Inflammatory macrophage treated with lipopolysaccharide for 1 hour (primary cell): ENCODE measurements at regions not wholly inside any gene's neighbourhood (a gene's known extent, or its start where the extent isn't known, plus 50 kb on each side); places are given as distances from the start of the nearest gene placed in this dataset.

Experiments used
- DNase-seq, 2 donors: peaks; one replicate each; pipeline ENCODE4 v3.0.0-alpha.2; 2020 to 2022

DNA sequence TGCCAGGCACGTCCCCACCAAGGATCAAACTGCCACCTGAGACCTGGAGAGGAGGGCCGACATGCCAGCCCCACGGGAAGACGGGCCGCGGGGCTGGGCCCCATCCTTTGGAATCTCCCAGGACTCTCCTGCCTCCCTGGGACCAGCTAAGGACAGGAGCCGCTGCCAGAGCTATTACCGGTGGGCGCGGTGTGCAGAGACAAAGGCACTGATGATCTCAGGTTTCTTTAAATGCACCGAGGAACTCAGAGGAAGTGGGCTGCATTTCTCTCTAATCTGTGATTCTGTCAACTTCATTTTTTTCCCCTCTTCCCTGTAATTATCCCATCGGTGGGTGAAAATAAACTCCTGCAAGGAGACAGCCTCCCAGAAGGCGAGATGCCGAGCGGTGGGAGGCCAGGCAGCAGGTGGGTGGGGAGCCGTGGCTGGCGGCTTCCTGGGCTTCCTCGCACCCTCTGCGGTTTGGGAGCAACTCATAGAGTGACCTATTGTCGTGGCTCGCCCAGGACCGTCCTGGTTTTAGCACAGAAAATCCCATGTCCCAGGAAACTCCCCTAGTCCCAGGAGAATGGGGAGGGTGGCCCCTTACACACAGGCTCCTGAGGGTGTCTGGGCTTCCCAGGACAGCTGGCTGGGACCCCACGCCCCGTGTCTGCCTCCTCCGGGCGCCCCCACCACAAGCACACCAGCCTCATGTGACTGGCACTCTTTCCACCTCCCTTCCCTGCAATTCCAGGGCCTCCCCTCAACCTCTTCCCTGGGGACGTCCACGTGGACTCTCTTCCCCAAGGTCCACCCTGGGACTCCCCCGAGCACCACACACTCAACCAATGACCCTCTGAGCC, 62.3 kb upstream of the ADRA2C start:
- DNase-seq, result no peak

- DNase-seq, result no peak
Observed at GRCh38 chr4:3703343-3703676, 62.9 kb upstream of the ADRA2C start.

GRCh38 chr4:3702561-3703221, 63.5 kb upstream of the ADRA2C start:
- no peak for DNase-seq

- no peak for DNase-seq
Observed at GRCh38 chr4:3701736-3702560, 64.2 kb upstream of the ADRA2C start.

DNA sequence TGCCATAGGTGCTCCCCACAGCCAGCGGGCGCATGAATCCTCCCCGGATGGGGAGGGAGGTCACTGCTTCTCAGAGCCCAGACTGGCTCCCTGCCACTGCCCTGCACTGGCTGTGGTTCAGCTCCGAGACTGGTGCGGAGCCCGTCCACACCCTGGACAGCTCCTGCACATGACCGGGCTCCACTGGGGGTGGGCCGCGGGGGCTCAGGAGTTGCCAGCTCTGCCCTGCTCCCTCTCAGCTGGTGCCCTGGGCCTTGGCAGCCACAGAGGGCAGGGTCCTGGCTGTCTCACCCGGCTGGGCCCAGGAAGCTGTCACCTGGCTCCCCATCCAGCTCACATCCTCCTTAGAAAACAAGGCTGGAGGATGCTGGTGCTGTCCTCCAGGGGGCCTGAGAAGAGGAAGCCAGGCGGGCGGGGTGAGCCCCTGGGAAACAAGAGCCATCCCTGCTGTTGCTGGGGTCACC, 64.9 kb upstream of the ADRA2C start:
- no peak for DNase-seq

GRCh38 chr4:3700736-3701135, 65.4 kb upstream of the ADRA2C start:
- DNase-seq, result no peak

- no peak for DNase-seq
Observed at GRCh38 chr4:3700223-3700622, 66.0 kb upstream of the ADRA2C start.

DNA sequence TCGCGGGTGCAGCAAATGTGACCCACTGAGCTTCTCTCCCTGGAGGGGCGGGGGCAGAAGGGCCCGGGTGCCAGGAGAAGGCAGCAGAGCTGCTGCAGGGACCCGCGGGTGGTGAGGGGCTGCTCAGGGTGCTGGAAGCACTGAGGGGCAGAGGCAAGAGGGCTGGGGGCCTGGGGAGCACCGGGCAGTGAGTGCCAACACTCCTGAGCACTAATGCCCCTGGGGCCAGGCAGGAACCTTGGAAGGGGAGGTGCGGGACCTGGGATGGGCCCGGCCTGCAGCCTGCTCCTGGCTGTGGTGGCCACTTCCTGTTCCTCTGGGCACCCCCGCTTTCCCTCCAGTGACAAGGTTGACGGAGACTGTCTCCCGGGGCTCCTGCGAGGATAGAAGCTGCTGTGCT, 66.5 kb upstream of the ADRA2C start:
- no peak for DNase-seq

- DNase-seq, result no peak
Observed at GRCh38 chr4:3699261-3699660, 66.9 kb upstream of the ADRA2C start.

DNA sequence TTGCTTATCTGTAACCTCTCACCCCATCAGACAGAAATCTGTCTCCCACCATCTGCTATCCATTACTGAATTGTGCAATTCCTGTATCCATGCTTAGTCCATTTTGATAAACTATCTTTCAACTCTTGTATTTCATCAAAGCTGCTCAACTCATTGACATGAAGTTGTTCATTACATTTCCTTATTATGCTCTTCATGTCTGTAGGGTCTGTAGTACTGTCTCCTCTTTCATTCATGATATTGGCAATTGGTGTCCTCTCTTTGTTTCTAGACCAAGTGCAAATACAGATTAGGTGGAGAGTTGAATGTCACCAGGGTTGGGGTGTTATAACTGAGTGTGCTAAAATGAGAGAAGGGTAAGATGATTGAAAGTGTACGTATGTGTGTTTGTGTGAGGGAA, 69.2 kb upstream of the ADRA2C start:
- no peak for DNase-seq

- no peak for DNase-seq
Observed at GRCh38 chr4:3690551-3691152, 75.5 kb upstream of the ADRA2C start.

DNA sequence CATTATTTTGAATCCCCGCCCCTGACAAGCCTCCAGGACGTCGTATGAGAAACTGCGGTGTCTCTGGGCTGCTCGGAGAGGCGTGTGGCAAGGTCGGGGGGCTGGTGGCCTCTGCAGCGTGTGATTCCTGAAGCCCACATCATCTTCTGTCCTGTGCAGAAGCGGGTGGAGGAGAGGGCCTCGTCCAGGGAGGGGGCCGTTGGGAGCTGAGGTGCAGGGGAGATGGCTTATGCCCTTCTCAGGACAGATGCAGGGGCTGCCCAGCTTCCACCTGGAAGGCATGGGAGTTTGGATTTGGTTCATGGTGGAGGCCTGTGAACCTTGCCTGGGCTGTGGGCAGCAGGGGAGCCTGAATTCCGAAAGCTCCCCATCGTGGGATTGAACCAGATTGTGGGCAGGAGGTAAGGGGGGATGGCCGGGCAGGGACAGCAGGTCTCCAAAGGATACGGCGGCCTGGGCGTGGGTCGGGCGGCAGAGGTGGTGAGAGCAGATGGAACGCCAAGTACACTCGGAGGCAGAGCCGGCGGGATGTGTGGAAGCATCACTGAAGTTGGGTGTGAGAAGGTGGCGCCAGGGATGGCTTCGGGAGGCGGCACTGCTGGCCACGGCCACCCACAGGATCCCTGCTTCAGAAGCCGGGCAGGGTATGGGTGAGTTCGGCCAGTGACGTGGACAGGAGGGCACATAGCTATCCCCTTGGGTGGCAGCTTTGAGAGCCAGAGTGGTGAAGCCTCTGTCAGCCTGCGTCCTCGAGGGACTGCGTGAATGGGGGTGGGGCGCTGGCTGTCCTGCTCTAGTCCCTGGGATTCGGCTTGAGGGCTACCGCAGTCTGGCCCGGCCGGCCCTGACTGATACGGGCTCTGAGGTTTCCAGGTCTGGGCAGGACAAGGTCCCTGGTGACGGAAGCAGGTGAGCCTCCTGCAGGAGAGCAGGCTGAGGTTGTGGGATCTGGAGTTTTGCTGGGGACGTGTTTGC, 76.3 kb upstream of the ADRA2C start:
- no peak for DNase-seq

- no peak for DNase-seq
Observed at GRCh38 chr4:3689006-3689405, 77.2 kb upstream of the ADRA2C start.

GRCh38 chr4:3688018-3688998, 77.9 kb upstream of the ADRA2C start:
- no peak for DNase-seq

DNA sequence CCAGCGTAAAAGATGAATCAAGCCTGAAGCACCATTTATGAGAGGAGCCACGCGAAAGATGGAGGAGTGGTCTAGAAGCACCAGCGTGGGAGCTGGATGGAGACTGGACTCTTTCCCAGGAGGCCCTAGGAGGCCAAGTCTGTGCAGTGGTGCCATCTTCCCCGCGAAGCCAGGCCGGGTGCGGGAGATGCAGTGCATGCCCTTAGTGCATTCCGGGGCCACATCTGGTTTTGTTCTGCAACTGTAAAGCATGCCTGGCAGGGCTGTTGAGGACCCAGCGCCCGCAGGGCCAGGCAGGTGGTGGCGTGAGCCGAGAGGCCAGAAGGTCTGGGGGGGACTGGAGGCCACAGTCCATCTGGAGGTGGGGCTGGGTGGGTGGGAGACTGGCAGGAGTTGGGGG, 78.6 kb upstream of the ADRA2C start:
- no peak for DNase-seq

DNA sequence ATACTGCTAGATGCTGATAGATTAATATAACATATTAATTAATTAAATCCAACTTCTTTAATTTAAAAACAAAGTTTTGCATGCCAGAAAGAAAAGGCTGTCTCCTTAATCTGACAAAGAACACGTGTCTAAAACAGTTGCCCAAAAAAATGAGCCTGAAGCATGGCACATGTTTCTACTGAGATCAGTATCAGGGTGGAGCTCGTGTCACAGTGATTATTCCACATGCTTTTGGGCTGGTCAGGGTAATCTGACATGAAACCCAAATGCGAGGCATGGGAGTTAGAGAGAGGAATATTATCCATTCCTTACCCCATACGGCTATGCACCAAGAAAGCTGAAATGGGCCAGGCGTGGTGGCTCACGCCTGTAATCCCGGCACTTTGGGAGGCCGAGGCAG, 79.4 kb upstream of the ADRA2C start:
- DNase-seq, result no peak

DNA sequence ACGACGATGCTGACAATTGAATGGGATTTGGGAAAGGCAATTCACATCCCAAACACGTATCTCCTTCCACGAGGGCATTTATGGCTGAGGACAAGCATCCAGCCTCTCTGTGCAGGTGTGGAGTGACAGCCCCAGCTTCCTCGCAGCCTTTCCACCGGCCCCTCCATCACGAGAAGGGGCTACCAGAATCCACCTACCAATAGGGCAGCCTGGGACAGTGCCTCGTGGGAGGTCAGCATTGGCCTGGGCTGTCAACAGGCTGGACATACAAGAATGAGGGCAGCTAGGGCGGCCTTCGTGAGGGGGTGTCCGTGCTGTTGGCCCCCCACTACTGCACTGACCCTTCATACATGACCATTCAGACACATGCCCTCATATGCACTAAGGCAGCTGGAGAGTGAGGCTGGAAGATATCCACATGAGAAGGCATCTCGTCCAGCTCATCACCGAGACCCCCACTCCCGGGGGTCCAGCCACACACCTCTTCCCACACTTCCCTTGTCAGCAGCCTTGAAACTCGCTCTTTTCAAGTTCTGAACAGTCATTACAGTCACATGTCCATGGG, 81.0 kb upstream of the ADRA2C start:
- no peak for DNase-seq

GRCh38 chr4:3684546-3684945, 81.6 kb upstream of the ADRA2C start:
- no peak for DNase-seq

DNA sequence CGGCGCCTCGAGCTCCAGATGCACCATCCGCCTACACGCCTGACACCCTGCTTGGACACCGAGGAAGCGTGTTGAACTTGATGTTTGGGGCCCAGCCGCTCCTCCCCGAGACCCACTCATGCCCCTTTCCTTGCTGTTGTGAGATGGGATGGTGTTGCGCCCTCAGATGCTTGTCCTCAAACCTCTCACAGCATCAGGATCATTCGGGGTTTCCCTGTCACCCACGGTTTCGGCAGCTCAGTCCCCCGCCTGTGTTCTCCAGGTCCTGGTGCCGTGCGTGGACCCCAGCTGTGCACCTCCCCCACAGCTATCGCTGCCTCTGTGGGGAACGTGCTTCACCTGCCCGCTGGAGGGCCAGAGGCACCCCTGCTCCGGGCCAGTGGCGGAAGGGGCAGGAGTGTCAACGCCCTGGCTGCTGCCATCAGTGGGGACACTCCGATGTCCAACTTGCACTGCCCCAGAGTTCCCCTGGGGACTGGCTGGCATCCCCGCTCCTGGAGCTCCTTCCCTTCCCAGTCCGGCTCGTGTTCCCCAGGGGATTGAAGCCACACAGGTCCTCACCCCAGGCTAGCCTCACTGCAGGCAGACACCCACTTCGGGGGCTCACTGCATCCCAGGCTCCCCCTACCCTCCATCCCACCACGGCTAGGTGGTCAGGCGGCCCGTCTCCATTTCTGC, 82.3 kb upstream of the ADRA2C start:
- no peak for DNase-seq
